Loucy (cell line): ENCODE measurements at regions not wholly inside any gene's neighbourhood (a gene's known extent, or its start where the extent isn't known, plus 50 kb on each side); places are given as distances from the start of the nearest gene placed in this dataset.

Source experiments
- CTCF ChIP-seq: fragments of 200-600 bp; sonication (generic); conservative IDR thresholded peaks from 2 replicates; pipeline ENCODE4 v1.5.1; 2014; ENCODE audit warnings: mild to moderate bottlenecking, antibody characterized with exemption, low read length
- EZH2phosphoT487 ChIP-seq: fragments of 200-600 bp; IDR thresholded peaks from 2 replicates; pipeline ENCODE4 v1.6.1; 2018; ENCODE audit warnings: antibody characterized with exemption, mild to moderate bottlenecking, moderate library complexity, borderline replicate concordance

- no peak for TF ChIP-seq CTCF
- no peak for TF ChIP-seq EZH2phosphoT487
Observed at GRCh38 chr4:148800336-148800885, 358.2 kb upstream of the NR3C2 start.
